Activated naive CD4-positive, alpha-beta T cell treated with anti-CD3 and anti-CD28 coated beads, Interleukin-2, amount 10 ng/mL, durations not matched to agents 7 days and 5 days (primary cell): ENCODE measurements at regions not wholly inside any gene's neighbourhood (a gene's known extent, or its start where the extent isn't known, plus 50 kb on each side); places are given as distances from the start of the nearest gene placed in this dataset.

ENCODE experiments used
- CTCF ChIA-PET: fragments of 350-600 bp; sonication (Branson Sonifier 250); formaldehyde crosslinking; loops from one replicate; lab custom pipeline; 2021; ENCODE audit warnings: antibody characterized with exemption; lab: Charles Lee
- DNase-seq: peaks from one replicate; pipeline ENCODE4 v3.0.0-alpha.2; 2020
- H3K27ac Mint-ChIP-seq: one replicate; pipeline ENCODE4 v1.8.0; 2021; ENCODE audit warnings: mild to moderate bottlenecking, moderate library complexity, mixed read lengths
- H3K27me3 Mint-ChIP-seq: one replicate; pipeline ENCODE4 v1.8.0; 2021; ENCODE audit warnings: mild to moderate bottlenecking, mixed read lengths
- H3K36me3 Mint-ChIP-seq: one replicate; pipeline ENCODE4 v1.8.0; 2021; ENCODE audit warnings: mixed read lengths
- H3K4me1 Mint-ChIP-seq: one replicate; pipeline ENCODE4 v1.8.0; 2021; ENCODE audit warnings: mixed read lengths
- H3K4me3 Mint-ChIP-seq: one replicate; pipeline ENCODE4 v1.8.0; 2021; ENCODE audit warnings: mild to moderate bottlenecking, moderate library complexity, mixed read lengths
- H3K9me3 Mint-ChIP-seq: one replicate; pipeline ENCODE4 v1.8.0; 2021; ENCODE audit warnings: mixed read lengths

DNA sequence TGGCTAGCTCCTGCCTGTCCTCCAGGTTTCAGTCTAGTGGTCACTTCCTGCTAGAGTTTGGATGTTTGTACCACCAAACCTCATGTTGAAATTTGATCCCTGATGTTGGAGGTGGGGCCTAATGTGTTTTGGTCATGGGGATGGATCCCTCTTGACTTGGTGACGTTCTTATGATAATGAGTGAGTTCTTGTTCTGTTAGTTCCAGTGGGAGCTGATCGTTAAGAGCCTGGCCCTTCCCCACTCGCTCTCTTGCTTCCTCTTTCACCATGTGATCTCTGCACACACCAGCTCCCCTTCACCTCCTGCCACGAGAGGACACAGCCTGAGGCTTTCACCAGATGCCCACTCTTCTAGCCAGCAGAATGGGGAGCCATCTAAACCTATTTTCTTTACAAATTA lies 86.8 kb upstream of the SCEL start:
- DNase-seq, result no peak
- peaks cover 12% of the 10 kb centered on the region for H3K27me3 Mint-ChIP-seq
- H3K36me3 Mint-ChIP-seq, result no peaks in the 10 kb centered on the region
- H3K4me3 Mint-ChIP-seq, result no peak overlapping the region
- peaks cover 5% of the 10 kb centered on the region for H3K4me1 Mint-ChIP-seq
- CTCF ChIA-PET, result no interaction called here
- H3K9me3 Mint-ChIP-seq, result no peaks in the 10 kb centered on the region
- no peak overlapping the region for H3K27ac Mint-ChIP-seq

DNA sequence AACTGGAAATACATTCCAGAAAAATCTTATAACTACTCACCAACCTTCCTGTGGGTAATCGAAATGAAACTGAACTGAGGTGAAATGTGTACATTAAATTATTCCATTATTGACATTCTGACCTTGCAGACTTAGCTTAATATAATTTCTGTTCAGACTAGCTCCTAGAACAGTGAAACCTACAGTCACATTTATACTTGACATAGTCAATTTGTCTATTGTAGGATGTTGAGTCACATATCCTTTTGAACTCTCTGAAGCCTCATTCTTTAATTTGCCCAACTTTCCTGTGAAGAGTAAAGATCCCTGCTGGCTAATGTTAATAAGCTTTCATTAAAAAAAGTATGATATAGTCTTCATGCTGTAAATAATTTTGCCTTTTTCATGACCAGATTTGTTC lies 92.0 kb upstream of the SCEL start:
- Mint-ChIP-seq H3K4me1 (peaks cover 5% of the 10 kb centered on the region), H3K9me3 (no peaks in the 10 kb centered on the region), H3K27ac (no peak overlapping the region), H3K4me3 (no peak overlapping the region), H3K27me3 (peaks cover 8% of the 10 kb centered on the region), H3K36me3 (no peaks in the 10 kb centered on the region)
- CTCF ChIA-PET, result no interaction called here
- no peak for DNase-seq

GRCh38 chr13:77437267-77437666 lies 98.2 kb upstream of the SCEL start:
- CTCF ChIA-PET, result no interaction called here
- no peaks in the 10 kb centered on the region for H3K9me3 Mint-ChIP-seq
- no peaks in the 10 kb centered on the region for H3K27me3 Mint-ChIP-seq
- H3K4me1 Mint-ChIP-seq, result no peaks in the 10 kb centered on the region
- H3K27ac Mint-ChIP-seq, result no peak overlapping the region
- no peaks in the 10 kb centered on the region for H3K36me3 Mint-ChIP-seq
- no peak for DNase-seq
- no peak overlapping the region for H3K4me3 Mint-ChIP-seq

DNA sequence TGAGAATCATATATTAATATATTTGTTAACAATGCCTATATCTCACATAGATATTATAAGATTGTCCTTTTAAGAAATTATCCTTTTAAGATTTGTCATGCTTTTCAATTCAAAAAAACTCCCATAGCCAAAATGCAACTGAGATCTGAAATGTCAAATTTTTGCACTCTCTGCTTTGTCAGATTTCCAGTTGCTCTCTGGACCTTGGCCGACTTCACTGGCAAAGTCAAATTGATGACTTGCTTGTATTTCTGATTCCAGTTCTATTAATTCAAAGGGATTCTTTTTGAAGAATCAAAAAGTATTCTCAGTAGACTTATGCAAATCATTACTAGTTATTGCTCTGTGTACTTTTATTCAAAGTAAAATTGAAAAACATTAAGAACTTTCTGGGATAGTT lies 101.2 kb upstream of the SCEL start:
- DNase-seq, result no peak
- H3K27me3 Mint-ChIP-seq, result no peaks in the 10 kb centered on the region
- H3K4me1 Mint-ChIP-seq, result no peaks in the 10 kb centered on the region
- no peaks in the 10 kb centered on the region for H3K36me3 Mint-ChIP-seq
- H3K27ac Mint-ChIP-seq, result no peak overlapping the region
- CTCF ChIA-PET, result no interaction called here
- no peaks in the 10 kb centered on the region for H3K9me3 Mint-ChIP-seq
- H3K4me3 Mint-ChIP-seq, result no peak overlapping the region

DNA sequence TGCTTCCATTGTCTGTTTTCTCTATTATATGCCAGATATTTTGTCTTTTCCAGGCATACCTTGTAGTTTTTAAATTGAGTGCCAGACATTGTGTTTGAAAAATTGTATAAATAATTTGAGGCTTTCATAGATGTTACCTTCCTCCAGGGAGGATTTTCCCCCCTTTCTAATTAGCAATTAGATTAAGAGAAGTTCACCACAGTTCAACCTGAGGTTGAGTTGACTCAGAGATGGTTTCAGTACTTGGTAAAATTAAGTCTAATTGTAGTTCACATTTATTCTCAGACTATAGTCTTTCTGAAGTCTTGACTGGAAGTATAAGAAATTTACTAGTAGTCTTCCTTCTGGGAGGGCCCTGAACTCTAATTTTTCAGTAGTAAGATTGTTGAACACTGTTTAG lies 104.1 kb upstream of the SCEL start:
- CTCF ChIA-PET, result no interaction called here
- Mint-ChIP-seq H3K9me3 (no peaks in the 10 kb centered on the region), H3K4me3 (no peak overlapping the region), H3K4me1 (no peaks in the 10 kb centered on the region), H3K36me3 (no peaks in the 10 kb centered on the region), H3K27ac (no peak overlapping the region), H3K27me3 (no peaks in the 10 kb centered on the region)
- DNase-seq, result no peak

GRCh38 chr13:77430377-77430951 lies 103.6 kb upstream of the MYCBP2 start:
- H3K36me3 Mint-ChIP-seq, result no peaks in the 10 kb centered on the region
- DNase-seq, result no peak
- H3K4me1 Mint-ChIP-seq, result no peaks in the 10 kb centered on the region
- no peaks in the 10 kb centered on the region for H3K9me3 Mint-ChIP-seq
- CTCF ChIA-PET, result no interaction called here
- no peak overlapping the region for H3K27ac Mint-ChIP-seq
- no peak overlapping the region for H3K4me3 Mint-ChIP-seq
- H3K27me3 Mint-ChIP-seq, result no peaks in the 10 kb centered on the region

DNA sequence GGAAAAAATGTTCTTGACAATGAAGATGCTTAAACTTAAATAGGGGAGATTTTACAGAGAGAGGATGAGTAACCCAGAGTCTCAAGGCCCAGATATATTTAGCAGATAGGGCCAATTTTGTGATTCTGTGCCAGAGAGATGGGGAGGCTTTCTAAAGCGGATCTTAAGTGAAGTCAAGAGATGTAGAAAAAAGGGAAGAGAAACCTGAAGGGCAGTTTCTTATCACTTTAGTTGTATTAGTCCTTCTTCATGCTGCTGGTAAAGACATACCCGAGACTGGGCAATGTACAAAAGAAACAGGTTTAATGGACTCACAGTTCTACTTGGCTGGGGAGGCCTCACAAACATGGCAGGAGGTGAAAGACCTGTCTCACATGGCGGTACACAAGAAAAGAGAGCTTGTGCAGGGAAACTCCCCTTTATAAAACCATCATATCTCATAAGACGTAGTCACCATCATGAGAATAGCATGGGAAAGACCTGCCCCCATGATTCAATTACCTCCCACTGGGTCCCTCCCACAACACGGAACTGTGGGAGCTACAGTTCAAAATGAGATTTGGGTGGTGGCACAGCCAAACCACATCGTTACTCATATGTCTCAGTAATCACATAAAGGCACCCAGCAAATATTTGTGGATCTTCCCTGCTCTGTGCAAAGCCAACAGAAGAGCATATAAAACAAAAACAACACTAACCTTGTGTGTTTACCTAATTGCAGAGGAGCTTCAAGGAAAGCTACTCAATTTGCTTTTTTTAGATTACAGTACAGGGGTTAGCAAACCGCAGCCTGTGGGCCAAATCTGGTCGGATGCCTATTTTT lies 102.6 kb upstream of the MYCBP2 start:
- Mint-ChIP-seq H3K9me3 (no peaks in the 10 kb centered on the region), H3K36me3 (no peaks in the 10 kb centered on the region), H3K4me1 (no peaks in the 10 kb centered on the region), H3K27ac (no peak overlapping the region), H3K27me3 (no peaks in the 10 kb centered on the region), H3K4me3 (no peak overlapping the region)
- CTCF ChIA-PET, result no interaction called here
- no peak for DNase-seq

DNA sequence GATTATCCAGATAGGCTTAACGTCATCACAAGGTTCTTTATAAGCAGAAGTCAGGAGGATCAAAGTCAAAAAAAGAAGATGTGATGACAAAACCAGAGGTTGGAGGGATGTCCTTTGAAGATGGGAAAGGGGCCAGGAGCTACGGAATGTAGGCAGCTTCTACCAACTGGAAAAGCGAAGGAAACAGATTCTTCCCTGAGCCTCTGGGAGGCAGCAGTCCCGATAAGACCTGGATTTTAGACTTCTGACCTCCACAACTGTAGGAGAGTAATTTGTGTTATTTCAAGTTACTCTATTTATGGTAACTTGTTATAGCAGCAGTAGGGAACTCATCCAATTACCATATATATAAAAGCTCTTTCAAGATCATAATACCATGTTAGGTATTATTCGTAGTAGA lies 98.8 kb upstream of the MYCBP2 start:
- Mint-ChIP-seq H3K9me3 (no peaks in the 10 kb centered on the region), H3K27me3 (no peaks in the 10 kb centered on the region), H3K4me3 (no peak overlapping the region), H3K27ac (no peak overlapping the region), H3K36me3 (no peaks in the 10 kb centered on the region), H3K4me1 (no peaks in the 10 kb centered on the region)
- no peak for DNase-seq
- CTCF ChIA-PET, result no interaction called here

DNA sequence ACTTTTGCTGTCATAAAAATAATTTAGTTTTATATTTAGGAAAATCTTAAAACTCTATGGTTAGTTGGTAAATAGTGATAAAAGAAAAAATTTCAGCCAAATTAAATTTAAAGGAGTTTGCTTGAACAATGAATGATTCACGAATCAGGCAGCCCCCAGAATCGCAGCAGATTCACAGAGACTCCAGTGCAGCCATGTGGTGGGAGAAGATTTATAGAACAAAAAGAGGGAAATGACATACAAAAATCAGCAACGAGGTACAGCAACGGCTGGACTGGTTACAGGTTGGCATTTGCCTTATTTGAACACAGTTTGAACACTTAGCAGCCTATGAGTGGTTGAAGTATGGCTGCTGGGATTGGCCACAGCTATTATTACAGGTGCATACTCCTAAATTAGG lies 96.4 kb upstream of the MYCBP2 start:
- no peak for DNase-seq
- no peaks in the 10 kb centered on the region for H3K27me3 Mint-ChIP-seq
- no peaks in the 10 kb centered on the region for H3K4me1 Mint-ChIP-seq
- H3K4me3 Mint-ChIP-seq, result no peak overlapping the region
- CTCF ChIA-PET, result no interaction called here
- H3K36me3 Mint-ChIP-seq, result no peaks in the 10 kb centered on the region
- H3K27ac Mint-ChIP-seq, result no peak overlapping the region
- no peaks in the 10 kb centered on the region for H3K9me3 Mint-ChIP-seq

GRCh38 chr13:77422724-77423123 lies 95.8 kb upstream of the MYCBP2 start:
- no peaks in the 10 kb centered on the region for H3K27me3 Mint-ChIP-seq

GRCh38 chr13:77417897-77418296 lies 91.0 kb upstream of the MYCBP2 start:
- Mint-ChIP-seq H3K9me3 (no peaks in the 10 kb centered on the region), H3K27ac (no peak overlapping the region), H3K27me3 (no peaks in the 10 kb centered on the region), H3K4me3 (no peak overlapping the region), H3K4me1 (no peaks in the 10 kb centered on the region), H3K36me3 (no peaks in the 10 kb centered on the region)
- CTCF ChIA-PET, result interaction anchor here (0.9 to 1.2 kb wide), 2 partner anchors 9 to 60 kb away, joined by 3 read pairs; no protein-coding TSS in a partner anchor
- DNase-seq, result no peak

More at GRCh38 chr13:77422724-77423123, 95.8 kb upstream of the MYCBP2 start:
- CTCF ChIA-PET, result no interaction called here
- no peaks in the 10 kb centered on the region for H3K4me1 Mint-ChIP-seq
- no peaks in the 10 kb centered on the region for H3K9me3 Mint-ChIP-seq
- no peaks in the 10 kb centered on the region for H3K36me3 Mint-ChIP-seq
- no peak for DNase-seq
- H3K27ac Mint-ChIP-seq, result no peak overlapping the region
- no peak overlapping the region for H3K4me3 Mint-ChIP-seq

DNA sequence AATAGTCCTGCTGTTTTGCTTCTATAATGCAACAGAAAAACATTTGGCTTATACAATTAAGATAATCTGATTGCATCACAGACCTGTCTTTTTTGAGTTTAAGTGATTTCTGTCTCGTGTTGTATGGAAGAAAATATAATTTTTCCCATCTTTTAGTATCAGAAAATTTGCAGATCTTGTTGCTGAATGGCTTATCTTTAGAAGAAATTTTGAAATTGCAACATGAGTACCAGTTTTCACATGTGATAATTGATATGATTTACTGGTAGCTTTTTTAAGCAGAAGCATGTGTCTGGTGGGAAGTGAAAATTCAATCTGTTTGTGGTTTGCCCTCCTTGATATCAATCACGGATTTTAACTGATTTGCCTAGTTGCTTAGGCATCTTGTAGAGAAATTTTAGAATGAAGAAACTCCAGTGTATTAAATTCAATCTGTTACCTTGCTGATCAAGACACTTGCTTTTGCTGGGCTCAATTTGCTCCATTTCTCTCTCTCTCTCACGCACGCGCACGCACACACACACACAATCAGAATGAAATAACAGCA lies 89.8 kb upstream of the MYCBP2 start:
- CTCF ChIA-PET, result no interaction called here
- Mint-ChIP-seq H3K27me3 (no peaks in the 10 kb centered on the region), H3K27ac (no peak overlapping the region), H3K4me1 (no peaks in the 10 kb centered on the region), H3K4me3 (no peak overlapping the region), H3K9me3 (no peaks in the 10 kb centered on the region), H3K36me3 (no peaks in the 10 kb centered on the region)
- no peak for DNase-seq

DNA sequence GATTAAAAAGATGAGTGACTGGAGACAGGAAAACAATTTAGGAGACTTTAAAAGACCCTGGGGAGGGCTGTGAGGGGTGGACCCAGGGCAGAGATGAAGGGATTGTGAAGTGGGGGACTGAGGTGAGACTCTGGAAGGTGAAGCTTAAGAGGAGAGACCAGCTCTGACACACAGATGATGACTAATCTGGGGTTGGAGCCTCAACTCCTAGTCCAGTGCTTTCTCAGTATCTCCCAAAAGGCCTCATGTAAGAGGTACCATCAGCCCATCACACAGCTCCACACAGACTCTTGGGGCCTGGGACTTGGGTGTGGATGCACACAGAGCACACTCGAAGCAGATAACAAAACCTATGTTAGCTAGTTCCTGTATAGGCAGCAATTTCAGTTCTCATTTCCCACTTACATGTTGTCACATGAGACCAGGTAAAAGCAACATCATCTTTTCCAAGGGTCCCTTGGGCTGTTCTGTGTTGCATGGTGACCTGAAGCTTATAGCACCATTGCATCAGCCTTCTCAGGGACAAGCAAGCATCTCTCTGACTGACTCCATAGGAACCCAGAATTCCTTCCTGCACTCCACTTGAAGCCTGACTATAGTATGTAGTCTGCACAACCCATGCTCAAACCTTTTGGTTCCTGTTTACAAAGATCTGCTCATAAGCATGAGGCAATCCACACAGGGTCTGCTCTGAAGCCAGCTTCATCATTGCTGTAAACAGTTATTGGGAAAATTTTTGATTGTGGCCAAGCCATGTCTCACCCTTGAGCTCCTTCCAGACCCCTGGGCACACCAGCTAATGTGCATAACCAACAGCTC lies 88.6 kb upstream of the MYCBP2 start:
- Mint-ChIP-seq H3K36me3 (no peaks in the 10 kb centered on the region), H3K9me3 (no peaks in the 10 kb centered on the region), H3K4me1 (no peaks in the 10 kb centered on the region), H3K27ac (no peak overlapping the region), H3K4me3 (no peak overlapping the region), H3K27me3 (no peaks in the 10 kb centered on the region)
- DNase-seq, result no peak
- CTCF ChIA-PET, result no interaction called here

DNA sequence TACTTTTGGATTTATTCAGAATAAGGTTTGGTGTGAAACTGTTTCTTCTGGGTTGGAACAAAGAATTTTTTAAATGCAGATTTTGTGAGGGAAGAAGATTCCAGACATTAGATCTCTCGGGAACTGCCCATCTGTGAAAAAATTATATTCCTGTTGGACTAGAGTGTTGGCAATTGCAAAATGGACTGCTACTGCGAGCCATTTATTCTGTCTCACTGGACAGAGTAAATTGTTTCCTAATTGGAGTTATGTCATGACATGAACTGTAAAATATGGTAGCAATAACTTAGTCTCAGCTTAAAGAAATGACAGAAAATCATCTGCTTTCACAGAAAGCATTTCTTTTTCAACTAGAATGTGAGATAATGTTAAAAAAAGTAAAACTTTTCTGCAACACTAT lies 86.0 kb upstream of the MYCBP2 start:
- H3K4me1 Mint-ChIP-seq, result no peaks in the 10 kb centered on the region
- H3K27me3 Mint-ChIP-seq, result no peaks in the 10 kb centered on the region
- H3K9me3 Mint-ChIP-seq, result no peaks in the 10 kb centered on the region
- CTCF ChIA-PET, result interaction anchor here (1.2 kb wide), 1 partner anchor 65 kb away, joined by 5 read pairs; no protein-coding TSS in a partner anchor
- no peaks in the 10 kb centered on the region for H3K36me3 Mint-ChIP-seq
- no peak overlapping the region for H3K4me3 Mint-ChIP-seq
- H3K27ac Mint-ChIP-seq, result no peak overlapping the region
- no peak for DNase-seq
